NB4 (cell line): ENCODE measurements at regions not wholly inside any gene's neighbourhood (a gene's known extent, or its start where the extent isn't known, plus 50 kb on each side); places are given as distances from the start of the nearest gene placed in this dataset.

Source experiments
- MYC ChIP-seq: IDR thresholded peaks from 2 replicates; pipeline ENCODE4 v1.6.1; 2011; ENCODE audit warnings: low read depth, low read length
- POLR2A ChIP-seq: IDR thresholded peaks from 2 replicates; pipeline ENCODE4 v1.6.1; 2011; ENCODE audit warnings: mild to moderate bottlenecking; ENCODE audit not compliant: insufficient read length; ENCODE audit errors: extremely low read depth
- TF ChIP-seq, protein P1 (sequence below): IDR thresholded peaks from one replicate; pipeline ENCODE4 v1.5.1; 2012; ENCODE audit warnings: low read depth, low read length
- TF ChIP-seq, protein P2 (sequence below): IDR thresholded peaks from 2 replicates; pipeline ENCODE4 v1.6.1; 2011; ENCODE audit warnings: low read depth, low read length

- TF ChIP-seq, protein P1, sequence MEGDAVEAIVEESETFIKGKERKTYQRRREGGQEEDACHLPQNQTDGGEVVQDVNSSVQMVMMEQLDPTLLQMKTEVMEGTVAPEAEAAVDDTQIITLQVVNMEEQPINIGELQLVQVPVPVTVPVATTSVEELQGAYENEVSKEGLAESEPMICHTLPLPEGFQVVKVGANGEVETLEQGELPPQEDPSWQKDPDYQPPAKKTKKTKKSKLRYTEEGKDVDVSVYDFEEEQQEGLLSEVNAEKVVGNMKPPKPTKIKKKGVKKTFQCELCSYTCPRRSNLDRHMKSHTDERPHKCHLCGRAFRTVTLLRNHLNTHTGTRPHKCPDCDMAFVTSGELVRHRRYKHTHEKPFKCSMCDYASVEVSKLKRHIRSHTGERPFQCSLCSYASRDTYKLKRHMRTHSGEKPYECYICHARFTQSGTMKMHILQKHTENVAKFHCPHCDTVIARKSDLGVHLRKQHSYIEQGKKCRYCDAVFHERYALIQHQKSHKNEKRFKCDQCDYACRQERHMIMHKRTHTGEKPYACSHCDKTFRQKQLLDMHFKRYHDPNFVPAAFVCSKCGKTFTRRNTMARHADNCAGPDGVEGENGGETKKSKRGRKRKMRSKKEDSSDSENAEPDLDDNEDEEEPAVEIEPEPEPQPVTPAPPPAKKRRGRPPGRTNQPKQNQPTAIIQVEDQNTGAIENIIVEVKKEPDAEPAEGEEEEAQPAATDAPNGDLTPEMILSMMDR, result no peak
- TF ChIP-seq POLR2A, result no peak
- no peak for TF ChIP-seq MYC
- TF ChIP-seq, protein P2, sequence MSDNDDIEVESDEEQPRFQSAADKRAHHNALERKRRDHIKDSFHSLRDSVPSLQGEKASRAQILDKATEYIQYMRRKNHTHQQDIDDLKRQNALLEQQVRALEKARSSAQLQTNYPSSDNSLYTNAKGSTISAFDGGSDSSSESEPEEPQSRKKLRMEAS, result no peak
Measured at GRCh38 chrX:138908577-138908976, 197.1 kb upstream of the FGF13 start.
